Activated CD4-positive, CD25-positive, alpha-beta regulatory T cell treated with anti-CD3 and anti-CD28 coated beads, Interleukin-2, amount 50 U/mL, for 24 hours (primary cell): ENCODE measurements at regions not wholly inside any gene's neighbourhood (a gene's known extent, or its start where the extent isn't known, plus 50 kb on each side); places are given as distances from the start of the nearest gene placed in this dataset.

Source experiments
- ATAC-seq, 2 donors: fragments of 150-1000 bp; cut with Tn5 transposase; one replicate each; pipeline ENCODE4 v1.10.0; 2021; ENCODE audit warnings: mild to moderate bottlenecking in 1 of 2, moderate library complexity in 1 of 2

GRCh38 chr5:167721926-167722440 lies 569.5 kb upstream of the WWC1 start:
- ATAC-seq, result no peak

DNA sequence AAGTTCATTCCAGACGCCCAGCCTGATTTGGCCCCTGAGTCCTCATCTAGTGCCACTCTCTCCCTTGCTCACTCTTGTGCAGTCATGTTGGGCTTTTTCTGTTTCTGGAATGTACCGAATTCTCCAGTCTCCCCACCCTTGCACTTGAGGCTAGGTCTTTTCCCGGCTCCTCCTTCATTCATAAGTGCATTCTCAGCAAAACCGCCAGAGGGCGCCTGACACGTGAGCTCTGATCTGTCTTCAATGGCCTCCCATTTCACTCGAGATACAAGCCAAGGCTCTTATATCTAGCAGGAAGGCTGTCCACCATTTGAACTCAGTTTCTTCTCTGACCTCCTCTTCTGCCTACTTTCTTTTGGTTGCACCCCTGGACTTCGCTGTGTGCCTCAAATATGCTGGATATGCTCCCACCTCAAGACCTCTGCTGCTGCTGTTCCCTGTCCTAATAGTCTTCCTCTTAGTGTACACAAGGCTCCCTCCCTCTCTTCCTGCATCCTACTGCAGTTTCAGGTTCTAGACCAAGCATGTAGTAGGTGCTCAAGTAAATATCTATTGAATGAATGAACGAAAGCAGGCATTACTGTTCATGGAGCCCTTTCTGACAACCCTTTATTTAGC lies 568.1 kb upstream of the WWC1 start:
- ATAC-seq, result peak; percentile 48 to 51

GRCh38 chr5:167725264-167725663 lies 566.2 kb upstream of the WWC1 start:
- ATAC-seq, result no peak

- ATAC-seq, result no peak
These were observed 565.7 kb upstream of the WWC1 start for GRCh38 chr5:167725741-167726140.

- ATAC-seq, result no peak
These were observed 564.8 kb upstream of the WWC1 start for GRCh38 chr5:167726642-167727041.

- no peak for ATAC-seq
These were observed 561.3 kb upstream of the WWC1 start for GRCh38 chr5:167730121-167730520.

- no peak for ATAC-seq
These were observed 560.8 kb upstream of the WWC1 start for GRCh38 chr5:167730656-167731055.

DNA sequence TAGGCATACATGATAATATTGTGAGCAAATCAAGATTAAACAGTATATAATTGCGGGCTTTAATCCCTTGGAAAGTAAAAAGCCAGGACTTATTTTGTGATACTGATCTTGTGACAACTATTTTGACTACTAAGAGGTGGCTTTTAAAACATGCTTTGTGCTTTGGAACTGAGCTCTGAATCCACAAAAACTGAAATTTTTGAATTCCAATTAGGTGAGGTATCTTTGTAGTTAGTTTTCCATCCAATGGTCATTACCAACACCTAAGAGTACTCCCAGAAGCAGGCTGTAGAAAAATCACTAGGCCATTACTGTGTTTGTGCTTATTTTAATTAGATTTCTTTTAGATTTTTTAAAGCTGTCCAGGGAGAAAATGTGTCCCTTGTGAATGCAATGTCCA lies 559.5 kb upstream of the WWC1 start:
- no peak for ATAC-seq

DNA sequence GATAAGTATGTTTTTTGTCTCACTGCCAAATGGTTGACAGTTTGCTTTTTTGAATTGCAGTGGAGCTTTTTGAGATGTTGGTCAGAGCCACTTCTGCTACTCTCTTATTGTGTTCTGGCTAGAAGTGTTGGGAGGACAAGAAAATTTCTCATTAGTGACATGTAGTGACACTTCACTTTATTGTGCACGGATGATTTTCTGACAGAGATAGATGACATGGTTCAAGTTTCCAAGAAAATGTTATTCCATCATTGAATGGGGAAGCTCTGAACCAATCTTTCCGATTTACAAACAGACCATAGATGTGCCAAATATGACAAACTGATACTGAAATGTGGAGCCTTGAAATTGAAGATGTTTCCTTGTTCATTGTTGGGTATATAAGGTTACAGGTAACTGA lies 558.9 kb upstream of the WWC1 start:
- ATAC-seq, result no peak

GRCh38 chr5:167736992-167737391 lies 554.5 kb upstream of the WWC1 start:
- no peak for ATAC-seq

GRCh38 chr5:167743695-167744464 lies 547.6 kb upstream of the WWC1 start:
- no peak for ATAC-seq

GRCh38 chr5:167745868-167746267 lies 545.6 kb upstream of the WWC1 start:
- ATAC-seq, result no peak

- ATAC-seq, result no peak
These were observed 540.9 kb upstream of the WWC1 start for GRCh38 chr5:167750586-167750985.

- ATAC-seq, result no peak
These were observed 538.5 kb upstream of the WWC1 start for GRCh38 chr5:167752936-167753335.

- ATAC-seq, result no peak
These were observed 537.5 kb upstream of the WWC1 start for GRCh38 chr5:167753725-167754490.

DNA sequence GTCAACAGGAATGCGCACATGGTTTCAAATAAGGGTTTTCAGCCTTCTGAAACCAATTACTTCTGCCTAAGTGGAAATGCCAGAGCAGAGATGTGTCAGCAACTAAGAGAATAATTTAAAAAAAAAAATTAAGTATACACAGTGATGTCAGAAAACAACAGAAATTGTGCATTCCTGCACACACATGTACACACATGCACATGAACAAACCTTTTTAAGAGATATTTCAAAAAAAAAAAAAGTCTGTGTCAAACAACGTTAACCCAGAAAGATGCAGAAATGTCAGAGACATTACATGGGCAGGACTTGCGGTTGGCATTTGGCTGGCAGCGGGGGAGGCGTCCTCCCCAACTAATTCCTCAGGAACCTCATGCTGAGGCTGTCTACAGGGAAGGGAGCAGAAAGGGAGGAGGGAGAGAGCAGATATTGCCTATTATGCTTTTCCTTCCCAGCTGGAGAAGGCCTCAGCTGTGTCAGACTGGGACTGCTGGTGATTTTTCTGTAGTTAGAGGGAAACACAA lies 536.9 kb upstream of the WWC1 start:
- no peak for ATAC-seq

- ATAC-seq, result no peak
These were observed 536.0 kb upstream of the WWC1 start for GRCh38 chr5:167755420-167755819.

DNA sequence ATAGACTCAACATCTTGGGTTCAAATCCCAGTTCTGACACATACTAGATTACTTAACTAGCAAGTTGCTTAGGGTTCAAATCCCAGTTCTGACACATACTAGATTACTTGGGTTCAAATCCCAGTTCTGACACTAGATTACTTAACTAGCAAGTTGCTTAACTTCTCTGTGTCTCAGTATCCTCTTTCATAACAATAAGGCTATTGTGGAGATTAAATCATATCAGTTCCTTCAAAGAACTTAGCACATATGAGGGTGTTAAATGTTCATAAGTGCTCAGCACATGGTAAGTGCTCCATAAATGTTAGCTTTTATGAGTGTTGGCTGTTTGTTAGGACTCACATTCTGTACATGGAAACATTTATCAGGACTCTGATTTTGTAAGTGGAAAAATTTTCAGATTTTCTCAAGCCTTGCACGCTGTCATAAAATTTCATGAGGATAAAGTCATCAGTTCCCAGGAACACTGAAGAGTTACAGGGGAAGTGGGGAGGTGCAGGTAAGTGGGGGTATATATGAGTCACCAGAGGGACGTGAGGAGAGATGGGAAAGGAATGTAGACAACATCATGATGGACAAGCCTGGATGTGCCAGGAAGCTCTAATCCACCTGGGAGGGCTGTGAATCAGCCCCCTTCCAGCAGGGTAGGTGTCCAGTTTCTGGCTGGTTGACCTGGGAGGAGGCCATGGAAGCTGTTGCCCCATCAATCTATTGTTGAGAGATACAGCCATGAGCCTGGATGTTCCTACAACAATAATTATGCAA lies 532.2 kb upstream of the WWC1 start:
- ATAC-seq, result no peak

- no peak for ATAC-seq
These were observed 527.7 kb upstream of the WWC1 start for GRCh38 chr5:167763772-167764171.

DNA sequence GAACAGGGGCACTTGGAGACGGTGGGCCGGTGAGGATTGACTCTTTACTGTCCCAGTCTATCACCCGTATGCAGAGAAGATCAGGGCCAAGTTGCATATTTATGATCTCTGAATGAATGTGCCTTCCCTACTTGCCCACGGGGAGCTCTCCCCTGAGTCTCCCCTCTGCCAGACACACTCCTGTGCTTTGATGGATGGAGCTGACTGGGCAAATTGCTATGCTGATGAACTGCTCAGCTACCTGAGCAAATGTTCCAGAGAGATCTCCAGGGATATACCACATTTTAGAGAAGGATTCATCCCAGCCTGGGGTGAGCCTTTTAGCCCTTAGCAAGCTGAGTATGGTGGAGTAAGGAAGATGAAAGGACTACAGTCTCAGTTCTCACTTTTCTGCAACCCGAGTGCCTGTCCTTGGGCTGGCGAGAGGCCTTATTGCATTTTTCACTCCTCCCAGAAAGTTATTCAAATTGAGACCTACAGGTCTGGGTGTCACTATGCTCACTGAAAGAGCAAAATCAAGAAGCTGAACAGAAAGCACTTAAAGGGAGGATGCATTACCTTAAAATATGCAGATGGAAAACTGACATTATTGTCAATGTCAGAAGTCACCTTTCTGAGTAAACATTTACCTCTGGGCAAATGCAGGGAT lies 526.7 kb upstream of the WWC1 start:
- no peak for ATAC-seq

DNA sequence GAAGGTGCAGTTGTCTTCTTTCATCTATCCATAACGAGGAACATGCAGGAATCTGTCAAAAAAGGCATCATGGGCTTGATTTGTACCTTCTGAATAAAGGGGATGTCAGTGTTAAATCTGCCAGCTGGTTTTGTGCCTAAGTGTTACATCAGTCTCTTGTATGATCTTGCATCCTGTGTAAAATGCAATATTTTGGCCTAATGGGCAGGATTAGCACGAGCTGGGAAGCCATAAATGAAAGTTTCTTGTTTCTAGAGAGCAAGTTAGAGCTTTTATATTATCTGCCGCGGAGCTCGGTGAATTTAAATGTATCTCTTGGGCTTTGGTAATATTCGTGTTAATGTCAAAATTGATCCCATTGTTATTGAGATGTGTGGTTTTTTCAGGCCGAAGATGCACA lies 526.1 kb upstream of the WWC1 start:
- ATAC-seq, result no peak

GRCh38 chr5:167766957-167767356 lies 524.5 kb upstream of the WWC1 start:
- no peak for ATAC-seq
